Mesendoderm (in vitro differentiated cells): ENCODE measurements at regions not wholly inside any gene's neighbourhood (a gene's known extent, or its start where the extent isn't known, plus 50 kb on each side); places are given as distances from the start of the nearest gene placed in this dataset.

Source experiments
- DNase-seq: peaks from one replicate; pipeline ENCODE4 v3.0.0; 2013
- H2AK5ac ChIP-seq: 2 replicates; pipeline ENCODE4 v1.6.1; 2013; ENCODE audit warnings: low read length, inconsistent platforms
- H2BK120ac ChIP-seq: 2 replicates; pipeline ENCODE4 v1.6.1; 2013; ENCODE audit warnings: low read depth, mild to moderate bottlenecking, low read length, moderate library complexity, mixed read lengths
- H2BK15ac ChIP-seq: replicated peaks from 2 replicates; pipeline ENCODE4 v1.6.1; 2013; ENCODE audit warnings: low read depth, mild to moderate bottlenecking, moderate library complexity
- H2BK5ac ChIP-seq: 2 replicates; pipeline ENCODE4 v1.6.1; 2013; ENCODE audit warnings: low read length, inconsistent platforms
- H3K18ac ChIP-seq: 2 replicates; pipeline ENCODE4 v1.6.1; 2013; ENCODE audit warnings: mild to moderate bottlenecking, low read length, mixed read lengths
- H3K23ac ChIP-seq: one replicate; pipeline ENCODE4 v1.6.1; 2013; ENCODE audit warnings: low read length
- H3K27ac ChIP-seq: 2 replicates; pipeline ENCODE4 v1.5.1; 2013; ENCODE audit warnings: low read depth, mild to moderate bottlenecking, inconsistent platforms, low read length, moderate library complexity
- H3K27me3 ChIP-seq: 2 replicates; pipeline ENCODE4 v1.6.1; 2013; ENCODE audit warnings: low read length, control low read depth, mild to moderate bottlenecking, inconsistent platforms; ENCODE audit not compliant: insufficient read depth, poor library complexity
- H3K36me3 ChIP-seq: 2 replicates; pipeline ENCODE4 v1.6.1; 2013; ENCODE audit warnings: low read length, inconsistent platforms; ENCODE audit not compliant: control insufficient read depth, insufficient read depth
- H3K4ac ChIP-seq: one replicate; pipeline ENCODE4 v1.6.1; 2013; ENCODE audit warnings: low read depth, mild to moderate bottlenecking, low read length, moderate library complexity
- H3K4me1 ChIP-seq: 2 replicates; pipeline ENCODE4 v1.6.1; 2013; ENCODE audit warnings: low read depth, low read length, inconsistent platforms; ENCODE audit not compliant: control insufficient read depth
- H3K4me2 ChIP-seq: 2 replicates; pipeline ENCODE4 v1.6.1; 2013; ENCODE audit warnings: low read length
- H3K4me3 ChIP-seq: 2 replicates; pipeline ENCODE4 v1.5.1; 2013; ENCODE audit warnings: mild to moderate bottlenecking, low read length
- H3K56ac ChIP-seq: one replicate; pipeline ENCODE4 v1.6.1; 2013; ENCODE audit warnings: low read length
- H3K79me1 ChIP-seq: 2 replicates; pipeline ENCODE4 v1.6.1; 2013; ENCODE audit warnings: low read length, inconsistent platforms
- H3K79me2 ChIP-seq: 2 replicates; pipeline ENCODE4 v1.6.1; 2013; ENCODE audit warnings: mild to moderate bottlenecking, low read length; ENCODE audit not compliant: control insufficient read depth, insufficient read depth
- H3K9ac ChIP-seq: 2 replicates; pipeline ENCODE4 v1.6.1; 2013; ENCODE audit warnings: low read length, inconsistent platforms
- H4K5ac ChIP-seq: one replicate; pipeline ENCODE4 v1.6.1; 2013; ENCODE audit warnings: low read length
- H4K8ac ChIP-seq: one replicate; pipeline ENCODE4 v1.6.1; 2013; ENCODE audit warnings: low read depth, mild to moderate bottlenecking, control low read depth, low read length, moderate library complexity
- WGBS: extraction: QIAGEN DNeasy Blood & Tissue Kit; methylation state at CpG from one replicate; pipeline ENCODE4 v1.1.7; 2013; ENCODE audit warnings: low lambda C conversion rate, missing lambda C conversion rate; ENCODE audit not compliant: insufficient coverage; ENCODE audit errors: extremely low coverage; 5-methylcytosine and 5-hydroxymethylcytosine counted together

DNA sequence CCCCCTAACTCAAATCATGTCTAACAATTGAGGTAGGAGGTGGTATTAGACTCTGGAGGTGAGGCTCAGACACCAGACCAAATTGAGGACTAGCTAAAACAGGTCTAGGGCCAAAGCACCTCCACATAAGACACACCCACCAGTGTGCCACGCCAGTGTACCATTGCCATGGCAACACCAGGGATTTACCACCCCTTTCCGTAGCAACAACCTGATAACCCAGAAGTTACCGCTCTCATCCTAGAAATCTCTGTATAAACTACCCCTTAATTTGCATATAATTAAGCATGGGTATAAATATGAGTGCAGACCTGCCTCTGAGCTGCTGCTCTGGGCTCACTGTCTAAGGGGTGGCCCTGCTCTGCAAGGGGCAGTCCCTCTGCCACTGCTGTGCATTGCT lies 57.4 kb upstream of the PPP2R5C start:
- H3K79me2 ChIP-seq: no peaks in the 10 kb centered on the region
- WGBS: no CpG with 5 or more reads among the region's 3 CpGs
- H3K36me3 ChIP-seq: no peaks in the 10 kb centered on the region
- no peak overlapping the region for H3K56ac ChIP-seq
- no peak overlapping the region for H2AK5ac ChIP-seq
- H4K8ac ChIP-seq: no peak overlapping the region
- no peak overlapping the region for H3K4me3 ChIP-seq
- H2BK15ac ChIP-seq: no peak overlapping the region
- no peaks in the 10 kb centered on the region for H3K27me3 ChIP-seq
- peak; percentile 35 for DNase-seq
- no peak overlapping the region for H3K23ac ChIP-seq
- no peak overlapping the region for H3K27ac ChIP-seq
- H2BK5ac ChIP-seq: no peak overlapping the region
- no peak overlapping the region for H3K4me2 ChIP-seq
- H2BK120ac ChIP-seq: no peak overlapping the region
- H3K79me1 ChIP-seq: no peaks in the 10 kb centered on the region
- H3K18ac ChIP-seq: no peak overlapping the region
- H3K4ac ChIP-seq: no peak overlapping the region
- H4K5ac ChIP-seq: no peak overlapping the region
- no peak overlapping the region for H3K9ac ChIP-seq
- no peaks in the 10 kb centered on the region for H3K4me1 ChIP-seq

DNA sequence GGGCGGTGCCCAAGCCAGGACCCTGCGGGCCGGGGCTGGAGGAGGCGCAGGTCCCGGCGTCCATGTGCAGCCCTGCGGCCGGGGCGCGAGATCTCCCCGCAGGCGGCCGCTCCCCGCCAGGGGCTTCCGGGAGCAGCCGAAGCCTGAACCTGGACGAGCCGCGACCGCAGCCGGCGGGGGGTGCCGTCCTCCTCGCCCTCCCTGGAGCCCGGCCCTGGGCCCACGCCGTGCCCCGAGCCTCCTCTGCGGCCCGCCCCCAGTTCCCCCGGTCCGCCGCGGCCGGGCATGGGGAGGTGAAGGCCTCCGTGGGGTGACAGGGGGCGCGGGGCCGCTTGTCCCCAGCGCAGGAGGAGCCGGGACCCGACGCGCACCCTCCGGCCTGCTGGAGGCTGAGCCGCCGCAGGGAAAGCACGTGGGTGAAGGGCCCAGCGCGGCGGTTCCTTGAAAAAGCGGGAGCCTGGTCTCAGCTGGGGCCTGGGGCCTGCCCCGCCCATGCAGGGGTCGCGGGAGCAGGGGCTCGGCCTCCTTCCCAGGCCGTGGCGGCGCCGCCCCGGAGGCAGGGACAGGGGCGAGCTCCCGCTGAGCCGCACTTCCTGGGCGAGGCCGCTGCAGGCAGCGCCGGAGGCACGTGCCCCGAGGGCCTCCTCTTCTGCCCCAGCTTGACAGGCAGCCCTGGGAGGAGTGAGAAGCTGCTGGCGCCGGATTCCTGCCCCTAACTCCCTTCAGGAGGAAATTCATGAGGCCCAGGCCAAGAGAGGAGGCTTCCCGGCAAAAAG lies 55.6 kb upstream of the PPP2R5C start:
- peak overlapping the region; percentile 84 for H3K56ac ChIP-seq
- peak overlapping the region; percentile 52 for H3K9ac ChIP-seq
- H3K27ac ChIP-seq: peak overlapping the region; percentile 38
- H2BK120ac ChIP-seq: peak overlapping the region; percentile 15
- WGBS: no CpG with 5 or more reads among the region's 73 CpGs
- no peaks in the 10 kb centered on the region for H3K27me3 ChIP-seq
- no peaks in the 10 kb centered on the region for H3K4me1 ChIP-seq
- no peak overlapping the region for H4K5ac ChIP-seq
- H4K8ac ChIP-seq: no peak overlapping the region
- peak; percentile 87 for DNase-seq
- H3K23ac ChIP-seq: no peak overlapping the region
- H2BK5ac ChIP-seq: no peak overlapping the region
- no peaks in the 10 kb centered on the region for H3K79me2 ChIP-seq
- H3K18ac ChIP-seq: peak overlapping the region; percentile 85
- H2AK5ac ChIP-seq: no peak overlapping the region
- no peak overlapping the region for H3K4me2 ChIP-seq
- H3K4ac ChIP-seq: peak overlapping the region; percentile 77
- H2BK15ac ChIP-seq: peak overlapping the region; percentile 85
- no peak overlapping the region for H3K4me3 ChIP-seq
- no peaks in the 10 kb centered on the region for H3K36me3 ChIP-seq
- no peaks in the 10 kb centered on the region for H3K79me1 ChIP-seq

- Histone ChIP-seq H3K79me2 (no peaks in the 10 kb centered on the region), H2BK15ac (no peak overlapping the region), H3K56ac (peak overlapping the region; percentile 84), H3K23ac (no peak overlapping the region), H2BK5ac (peak overlapping the region; percentile 31), H4K5ac (no peak overlapping the region), H2BK120ac (no peak overlapping the region), H3K27me3 (no peaks in the 10 kb centered on the region), H2AK5ac (peak overlapping the region; percentile 52), H3K79me1 (no peaks in the 10 kb centered on the region), H3K4ac (peak overlapping the region; percentile 8), H3K9ac (peak overlapping the region; percentile 52), H3K4me3 (no peak overlapping the region), H3K27ac (no peak overlapping the region), H3K18ac (no peak overlapping the region), H3K4me2 (no peak overlapping the region), H3K36me3 (no peaks in the 10 kb centered on the region), H4K8ac (no peak overlapping the region), H3K4me1 (no peaks in the 10 kb centered on the region)
- no peak for DNase-seq
- no CpG with 5 or more reads among the region's 16 CpGs for WGBS
These were observed 54.9 kb upstream of the PPP2R5C start for GRCh38 chr14:101706509-101707067.

GRCh38 chr14:101707068-101707842 lies 54.3 kb upstream of the PPP2R5C start:
- peak; percentile 92 for DNase-seq
- WGBS: no CpG with 5 or more reads among the region's 18 CpGs

DNA sequence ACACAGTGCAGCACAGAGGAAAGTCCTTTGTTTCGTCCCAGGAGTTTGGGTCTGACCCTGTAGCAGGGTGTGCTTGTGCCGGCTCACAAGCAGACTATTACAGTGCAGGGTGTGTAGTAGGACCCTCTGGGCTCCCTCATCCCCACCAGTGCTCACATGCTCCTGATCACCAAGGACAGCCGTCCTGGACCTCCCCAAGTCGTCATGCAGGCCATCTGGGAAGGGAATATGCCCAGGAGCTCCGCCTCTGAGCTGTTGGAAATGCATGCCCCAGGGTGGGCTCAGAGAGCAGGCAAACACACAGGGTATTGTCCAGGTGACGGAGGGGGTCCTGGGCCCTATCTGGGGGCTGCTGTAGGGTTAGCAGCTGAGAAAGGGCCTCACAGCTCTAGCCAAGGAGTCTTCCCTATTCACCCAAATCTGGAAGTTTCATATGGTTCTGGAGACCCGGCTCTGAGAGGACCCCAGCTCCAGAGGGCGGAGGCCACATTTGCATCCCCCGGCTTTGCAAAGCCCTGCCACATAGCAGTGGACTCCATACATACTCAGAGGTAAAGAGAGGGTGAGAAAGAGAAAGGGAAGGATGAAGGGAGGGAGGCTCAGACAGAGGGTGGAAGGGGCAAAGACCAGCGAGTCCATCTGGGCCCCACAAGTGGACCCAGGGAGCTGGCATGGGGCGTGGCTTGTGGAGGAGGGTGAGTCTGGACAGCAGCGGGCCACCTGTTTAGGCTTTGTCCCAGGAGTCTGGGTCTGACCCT lies 53.5 kb upstream of the PPP2R5C start:
- H2AK5ac ChIP-seq: no peak overlapping the region
- no peak overlapping the region for H4K5ac ChIP-seq
- no CpG with 5 or more reads among the region's 12 CpGs for WGBS
- H3K4me2 ChIP-seq: no peak overlapping the region
- peak overlapping the region; percentile 12 for H3K9ac ChIP-seq
- H3K18ac ChIP-seq: no peak overlapping the region
- no peak overlapping the region for H3K27ac ChIP-seq
- no peak for DNase-seq
- no peaks in the 10 kb centered on the region for H3K4me1 ChIP-seq
- H3K56ac ChIP-seq: peak overlapping the region; percentile 75
- no peaks in the 10 kb centered on the region for H3K27me3 ChIP-seq
- no peak overlapping the region for H2BK5ac ChIP-seq
- no peaks in the 10 kb centered on the region for H3K79me2 ChIP-seq
- no peak overlapping the region for H3K4me3 ChIP-seq
- no peak overlapping the region for H3K4ac ChIP-seq
- no peaks in the 10 kb centered on the region for H3K36me3 ChIP-seq
- H4K8ac ChIP-seq: no peak overlapping the region
- H3K23ac ChIP-seq: peak overlapping the region; percentile 57
- H2BK120ac ChIP-seq: no peak overlapping the region
- H3K79me1 ChIP-seq: no peaks in the 10 kb centered on the region
- no peak overlapping the region for H2BK15ac ChIP-seq

More at GRCh38 chr14:101707068-101707842, 54.3 kb upstream of the PPP2R5C start:
- no peak overlapping the region for H4K5ac ChIP-seq
- no peaks in the 10 kb centered on the region for H3K79me2 ChIP-seq
- H2AK5ac ChIP-seq: no peak overlapping the region
- H3K27me3 ChIP-seq: no peaks in the 10 kb centered on the region
- H3K9ac ChIP-seq: peak overlapping the region; percentile 5
- no peaks in the 10 kb centered on the region for H3K36me3 ChIP-seq
- H3K79me1 ChIP-seq: no peaks in the 10 kb centered on the region
- H3K4me3 ChIP-seq: no peak overlapping the region
- no peak overlapping the region for H2BK5ac ChIP-seq
- no peak overlapping the region for H3K23ac ChIP-seq
- H3K18ac ChIP-seq: no peak overlapping the region
- H3K56ac ChIP-seq: peak overlapping the region; percentile 84
- H3K27ac ChIP-seq: no peak overlapping the region
- H2BK15ac ChIP-seq: no peak overlapping the region
- H3K4ac ChIP-seq: peak overlapping the region; percentile 8
- H2BK120ac ChIP-seq: no peak overlapping the region
- H4K8ac ChIP-seq: no peak overlapping the region
- no peaks in the 10 kb centered on the region for H3K4me1 ChIP-seq
- no peak overlapping the region for H3K4me2 ChIP-seq
